Adrenal gland (tissue), 5 donors: ENCODE measurements at regions not wholly inside any gene's neighbourhood (a gene's known extent, or its start where the extent isn't known, plus 50 kb on each side); places are given as distances from the start of the nearest gene placed in this dataset.

Experiments
- POLR2A ChIP-seq, 2 donors: fragments of 450-650 bp; IDR thresholded peaks; one replicate each; pipeline ENCODE4 v1.6.1; 2017; ENCODE audit warnings: antibody characterized with exemption in 2 of 2, mild to moderate bottlenecking in 2 of 2, moderate library complexity in 1 of 2
- TF ChIP-seq, protein P1 (sequence below), 6 experiments: fragments of 450-650 bp in 4 of 6; fragments of 200-600 bp in 2 of 6; sonication (generic) in 1 of 6; IDR thresholded peaks; 1 replicate in 5 of 6; 2 replicates in 1 of 6; pipeline versions ENCODE4 v1.5.1 to v1.8.0; 2016 to 2021; ENCODE audit warnings: antibody characterized with exemption in 6 of 6, mild to moderate bottlenecking in 2 of 6, moderate library complexity in 1 of 6
- donor health status: DM: no; HTN: no; CAD: no.

DNA sequence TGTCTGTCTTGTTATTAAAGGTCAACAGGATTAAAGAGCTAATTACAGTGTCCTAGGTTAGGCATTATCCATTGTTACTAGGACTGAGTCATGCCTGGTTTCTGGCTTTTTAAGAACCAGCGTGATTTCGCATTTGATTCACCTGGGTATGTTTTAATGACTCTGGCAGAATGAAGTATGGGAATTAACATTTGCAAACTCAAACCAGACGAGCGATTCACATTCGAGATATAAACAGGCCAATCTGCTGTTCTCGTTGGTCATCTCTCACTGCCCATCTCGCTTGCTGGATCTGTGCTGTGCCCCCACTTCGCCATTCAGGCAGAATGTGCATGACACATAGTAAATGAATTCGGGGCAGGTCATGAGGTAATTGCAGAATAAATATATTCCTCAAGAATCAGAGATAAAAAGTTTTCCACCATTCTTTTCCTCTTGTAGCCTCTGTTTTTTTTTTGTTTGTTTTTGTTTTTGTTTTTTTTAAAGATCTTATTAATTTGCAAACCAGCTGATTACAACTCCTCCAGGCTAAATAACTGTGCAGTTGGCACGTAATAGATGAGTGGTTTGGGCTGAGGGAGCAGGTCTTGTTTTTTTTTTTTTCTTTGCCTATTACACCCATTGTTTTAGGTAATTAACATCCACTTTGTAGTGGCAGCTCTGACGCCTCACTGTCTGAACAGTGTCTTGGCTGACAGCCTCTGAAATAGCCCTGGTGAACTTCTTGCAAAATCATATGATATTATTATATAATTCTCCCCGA is 313.5 kb upstream of the MSX2 start:
- TF ChIP-seq, protein P1, sequence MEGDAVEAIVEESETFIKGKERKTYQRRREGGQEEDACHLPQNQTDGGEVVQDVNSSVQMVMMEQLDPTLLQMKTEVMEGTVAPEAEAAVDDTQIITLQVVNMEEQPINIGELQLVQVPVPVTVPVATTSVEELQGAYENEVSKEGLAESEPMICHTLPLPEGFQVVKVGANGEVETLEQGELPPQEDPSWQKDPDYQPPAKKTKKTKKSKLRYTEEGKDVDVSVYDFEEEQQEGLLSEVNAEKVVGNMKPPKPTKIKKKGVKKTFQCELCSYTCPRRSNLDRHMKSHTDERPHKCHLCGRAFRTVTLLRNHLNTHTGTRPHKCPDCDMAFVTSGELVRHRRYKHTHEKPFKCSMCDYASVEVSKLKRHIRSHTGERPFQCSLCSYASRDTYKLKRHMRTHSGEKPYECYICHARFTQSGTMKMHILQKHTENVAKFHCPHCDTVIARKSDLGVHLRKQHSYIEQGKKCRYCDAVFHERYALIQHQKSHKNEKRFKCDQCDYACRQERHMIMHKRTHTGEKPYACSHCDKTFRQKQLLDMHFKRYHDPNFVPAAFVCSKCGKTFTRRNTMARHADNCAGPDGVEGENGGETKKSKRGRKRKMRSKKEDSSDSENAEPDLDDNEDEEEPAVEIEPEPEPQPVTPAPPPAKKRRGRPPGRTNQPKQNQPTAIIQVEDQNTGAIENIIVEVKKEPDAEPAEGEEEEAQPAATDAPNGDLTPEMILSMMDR (IDR thresholded peaks at IDR 0.05), result no peak
- TF ChIP-seq POLR2A (IDR thresholded peaks at IDR 0.05), result no peak
